Muscle layer of colon (tissue), 2 donors: ENCODE measurements at regions not wholly inside any gene's neighbourhood (a gene's known extent, or its start where the extent isn't known, plus 50 kb on each side); places are given as distances from the start of the nearest gene placed in this dataset.

Experiments used
- H3K27ac ChIP-seq: one replicate; pipeline ENCODE4 v1.7.0; 2013; ENCODE audit warnings: low read depth, mild to moderate bottlenecking, low read length, moderate library complexity
- H3K27me3 ChIP-seq, 2 donors: one replicate each; pipeline ENCODE4 v1.7.0; 2013; ENCODE audit warnings: low read length in 2 of 2, mild to moderate bottlenecking in 2 of 2; ENCODE audit not compliant: insufficient read depth in 2 of 2, control insufficient read depth in 1 of 2
- H3K36me3 ChIP-seq: one replicate; pipeline ENCODE4 v1.7.0; 2013; ENCODE audit warnings: mild to moderate bottlenecking, low read length; ENCODE audit not compliant: insufficient read depth
- H3K4me1 ChIP-seq: one replicate; pipeline ENCODE4 v1.7.0; 2013; ENCODE audit warnings: mild to moderate bottlenecking, low read length; ENCODE audit not compliant: insufficient read depth
- H3K4me3 ChIP-seq, 2 donors: one replicate each; pipeline ENCODE4 v1.7.0; 2013; ENCODE audit warnings: low read length in 2 of 2, low read depth in 1 of 2, mild to moderate bottlenecking in 1 of 2, moderate library complexity in 1 of 2
- H3K9ac ChIP-seq: one replicate; pipeline ENCODE4 v1.7.0; 2013; ENCODE audit warnings: low read length
- H3K9me3 ChIP-seq: one replicate; pipeline ENCODE4 v1.7.0; 2013; ENCODE audit warnings: mild to moderate bottlenecking, low read length
- donor health status: abdominal sarcoma.
- donor health status: Adenocarcinoma of cecum.

DNA sequence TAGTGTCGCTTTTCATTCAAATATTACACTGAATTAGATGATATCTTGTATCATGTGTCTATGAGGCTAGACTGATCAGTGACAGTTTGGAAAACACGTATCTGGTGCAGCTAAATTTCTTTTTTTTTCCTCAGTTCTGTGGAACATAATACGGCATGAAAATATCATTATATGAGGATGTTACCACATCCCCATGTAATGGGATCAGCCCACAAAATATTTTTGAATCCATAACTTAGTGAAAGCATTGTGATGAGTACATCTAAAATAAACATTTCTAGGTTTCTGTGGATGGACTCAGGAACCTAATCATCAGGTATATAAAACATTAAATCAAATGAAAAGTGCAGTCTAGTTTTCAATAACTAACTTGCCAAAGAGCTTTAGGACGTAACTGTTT is 356.3 kb downstream of the USP25 start:
- no peaks in the 10 kb centered on the region for H3K36me3 ChIP-seq
- no peaks in the 10 kb centered on the region for H3K27me3 ChIP-seq
- no peak overlapping the region for H3K4me3 ChIP-seq
- H3K9ac ChIP-seq, result no peak overlapping the region
- H3K27ac ChIP-seq, result no peak overlapping the region
- no peaks in the 10 kb centered on the region for H3K4me1 ChIP-seq
- H3K9me3 ChIP-seq, result no peaks in the 10 kb centered on the region

DNA sequence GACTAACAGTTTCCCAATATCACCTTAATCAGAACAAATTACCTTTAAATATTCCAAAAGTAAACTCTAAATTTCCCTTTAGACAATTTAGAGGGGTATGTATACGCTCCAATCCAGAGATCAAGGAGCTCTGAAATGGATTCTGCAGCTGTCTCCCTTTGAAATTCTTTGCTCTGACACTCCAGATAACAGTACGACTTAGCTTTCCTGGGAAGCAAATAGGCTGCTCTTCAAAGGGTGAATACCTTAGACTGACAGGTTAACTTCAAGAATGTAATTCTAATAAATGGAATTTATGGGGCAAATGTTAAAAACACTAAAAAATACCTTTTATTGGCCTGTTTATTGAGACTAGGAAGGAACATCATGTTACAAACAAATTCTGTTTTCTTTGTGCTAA is 357.2 kb downstream of the USP25 start:
- Histone ChIP-seq H3K4me3 (no peak overlapping the region), H3K27me3 (no peaks in the 10 kb centered on the region), H3K4me1 (no peaks in the 10 kb centered on the region), H3K36me3 (no peaks in the 10 kb centered on the region), H3K27ac (no peak overlapping the region), H3K9me3 (no peaks in the 10 kb centered on the region), H3K9ac (no peak overlapping the region)

DNA sequence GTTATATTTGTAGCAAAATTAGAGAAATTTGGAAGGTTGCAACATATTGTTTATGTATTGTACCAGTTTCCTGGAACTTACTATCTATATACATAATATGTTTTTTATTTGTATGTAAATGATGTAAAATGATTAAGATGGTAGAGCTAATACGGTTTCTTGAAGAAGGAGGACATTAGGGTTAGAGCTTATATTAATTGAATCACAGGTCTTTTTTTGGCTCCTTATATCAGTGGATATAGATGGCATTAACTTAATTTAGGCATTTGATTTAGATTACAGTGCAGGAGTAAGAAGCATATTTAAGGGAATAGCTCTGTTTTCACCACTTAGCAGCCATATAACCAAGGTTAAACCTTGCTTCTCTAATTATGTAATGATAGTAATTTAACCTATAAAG is 357.7 kb downstream of the USP25 start:
- Histone ChIP-seq H3K27ac (no peak overlapping the region), H3K9me3 (no peaks in the 10 kb centered on the region), H3K4me1 (no peaks in the 10 kb centered on the region), H3K36me3 (no peaks in the 10 kb centered on the region), H3K9ac (no peak overlapping the region), H3K4me3 (no peak overlapping the region), H3K27me3 (no peaks in the 10 kb centered on the region)

DNA sequence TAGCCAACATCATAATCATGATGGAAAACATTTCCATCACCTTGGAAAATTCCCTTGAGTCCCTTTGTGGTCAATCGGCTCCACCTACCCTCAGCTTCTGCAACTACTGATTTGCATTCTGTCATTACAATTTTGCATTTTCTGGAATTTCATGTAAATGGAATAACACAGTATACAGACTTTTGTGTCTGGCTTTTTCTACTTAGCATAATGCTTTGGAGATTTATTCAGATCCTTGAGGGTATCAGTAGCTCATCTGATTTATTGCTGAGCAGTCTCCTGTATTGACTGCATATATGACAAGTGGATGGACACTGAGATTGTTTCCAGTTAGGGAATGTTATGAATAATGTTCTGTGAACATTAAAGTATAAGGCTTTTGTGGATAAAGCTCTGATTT is 358.3 kb downstream of the USP25 start:
- H3K9ac ChIP-seq, result no peak overlapping the region
- no peaks in the 10 kb centered on the region for H3K27me3 ChIP-seq
- no peak overlapping the region for H3K4me3 ChIP-seq
- no peaks in the 10 kb centered on the region for H3K36me3 ChIP-seq
- H3K4me1 ChIP-seq, result no peaks in the 10 kb centered on the region
- H3K27ac ChIP-seq, result no peak overlapping the region
- no peaks in the 10 kb centered on the region for H3K9me3 ChIP-seq

DNA sequence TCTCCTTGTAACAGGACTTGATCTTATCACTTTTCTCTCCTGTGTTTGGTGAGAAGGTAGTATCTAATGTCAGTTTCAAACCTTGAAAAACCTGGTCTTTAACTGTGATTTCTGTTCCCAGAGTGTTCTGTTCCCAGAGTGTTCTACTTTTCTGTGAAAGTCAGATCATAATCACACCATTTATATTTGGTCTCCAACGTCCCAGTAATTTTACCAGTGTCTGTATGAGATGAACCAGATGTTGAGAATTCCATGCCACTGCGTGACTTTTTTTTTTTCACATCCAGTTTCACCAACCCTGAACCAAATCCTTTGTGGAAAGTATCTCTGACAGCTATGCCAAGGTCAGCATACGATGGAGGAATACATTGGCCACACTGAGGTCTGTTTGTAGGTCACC is 365.2 kb downstream of the USP25 start:
- Histone ChIP-seq H3K4me3 (no peak overlapping the region), H3K27ac (no peak overlapping the region), H3K36me3 (no peaks in the 10 kb centered on the region), H3K9ac (no peak overlapping the region), H3K4me1 (no peaks in the 10 kb centered on the region), H3K27me3 (no peaks in the 10 kb centered on the region), H3K9me3 (no peaks in the 10 kb centered on the region)

DNA sequence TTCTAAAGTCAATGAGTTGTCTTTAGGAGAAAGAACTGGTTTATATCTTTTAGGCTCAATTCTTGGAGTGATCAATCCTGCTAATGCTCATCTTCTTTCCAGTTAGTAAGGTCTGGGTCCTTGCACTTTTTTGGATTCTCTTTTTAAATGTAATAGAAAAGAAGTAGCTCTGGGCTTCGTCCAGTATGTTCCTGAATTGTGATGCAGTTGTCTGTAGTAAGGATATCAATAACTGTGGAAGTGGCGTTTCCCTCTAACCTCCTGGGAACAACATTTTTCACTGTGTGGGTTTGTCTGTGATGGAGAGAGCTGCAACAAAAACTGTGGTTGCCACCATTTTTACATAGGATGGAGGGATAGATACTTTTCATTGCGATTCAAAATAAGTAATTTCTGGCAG is 367.2 kb downstream of the USP25 start:
- no peak overlapping the region for H3K27ac ChIP-seq
- H3K4me3 ChIP-seq, result no peak overlapping the region
- no peaks in the 10 kb centered on the region for H3K36me3 ChIP-seq
- no peak overlapping the region for H3K9ac ChIP-seq
- no peaks in the 10 kb centered on the region for H3K4me1 ChIP-seq
- H3K9me3 ChIP-seq, result no peaks in the 10 kb centered on the region
- H3K27me3 ChIP-seq, result no peaks in the 10 kb centered on the region

DNA sequence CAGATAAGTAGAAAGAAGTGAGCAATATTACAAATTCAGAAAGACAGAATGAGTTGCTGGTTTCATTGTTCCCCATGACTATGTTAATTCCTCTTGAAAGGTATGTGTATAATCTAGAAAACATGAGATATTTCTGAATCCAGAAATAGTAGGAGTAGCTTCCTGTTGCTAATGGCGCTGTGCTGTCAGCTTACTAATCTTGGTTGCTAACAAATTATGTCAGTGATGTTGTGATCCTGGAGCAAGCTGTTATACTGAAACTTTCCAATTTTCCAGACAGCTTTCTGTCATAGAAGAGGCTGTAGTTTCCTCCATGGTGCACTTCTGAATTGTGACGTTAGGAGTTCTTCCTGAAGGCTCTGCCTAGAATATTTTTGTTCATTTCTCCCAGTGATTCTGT is 372.3 kb downstream of the USP25 start:
- Histone ChIP-seq H3K9ac (no peak overlapping the region), H3K27me3 (no peaks in the 10 kb centered on the region), H3K4me1 (no peaks in the 10 kb centered on the region), H3K4me3 (no peak overlapping the region), H3K36me3 (no peaks in the 10 kb centered on the region), H3K27ac (no peak overlapping the region), H3K9me3 (no peaks in the 10 kb centered on the region)

DNA sequence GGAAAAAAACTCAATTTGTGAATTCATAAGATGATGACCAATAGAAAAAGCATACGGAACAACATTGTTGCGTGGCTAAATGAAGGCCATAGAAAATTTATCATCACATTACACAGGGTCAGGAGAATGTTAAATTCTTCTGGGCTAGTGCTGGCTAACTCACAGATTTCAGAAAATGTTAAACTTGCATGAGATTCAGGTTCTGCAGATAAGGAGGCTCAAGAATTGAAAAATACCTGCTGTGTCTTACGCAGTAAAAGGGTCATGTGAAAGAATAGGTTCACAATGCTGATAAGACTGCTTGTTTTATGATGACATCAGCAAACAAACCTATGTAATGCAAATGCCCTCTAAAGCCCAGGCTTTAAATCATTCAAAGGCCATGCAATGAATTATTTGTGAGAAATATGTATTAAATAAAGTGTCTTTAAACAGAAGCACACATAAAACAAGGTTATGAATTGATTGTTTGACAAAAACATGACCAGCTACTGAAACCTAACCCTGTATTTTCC is 378.8 kb downstream of the USP25 start:
- no peaks in the 10 kb centered on the region for H3K27me3 ChIP-seq
- no peak overlapping the region for H3K27ac ChIP-seq
- no peak overlapping the region for H3K9ac ChIP-seq
- H3K4me3 ChIP-seq, result no peak overlapping the region
- H3K4me1 ChIP-seq, result no peaks in the 10 kb centered on the region
- no peaks in the 10 kb centered on the region for H3K36me3 ChIP-seq
- H3K9me3 ChIP-seq, result no peaks in the 10 kb centered on the region

DNA sequence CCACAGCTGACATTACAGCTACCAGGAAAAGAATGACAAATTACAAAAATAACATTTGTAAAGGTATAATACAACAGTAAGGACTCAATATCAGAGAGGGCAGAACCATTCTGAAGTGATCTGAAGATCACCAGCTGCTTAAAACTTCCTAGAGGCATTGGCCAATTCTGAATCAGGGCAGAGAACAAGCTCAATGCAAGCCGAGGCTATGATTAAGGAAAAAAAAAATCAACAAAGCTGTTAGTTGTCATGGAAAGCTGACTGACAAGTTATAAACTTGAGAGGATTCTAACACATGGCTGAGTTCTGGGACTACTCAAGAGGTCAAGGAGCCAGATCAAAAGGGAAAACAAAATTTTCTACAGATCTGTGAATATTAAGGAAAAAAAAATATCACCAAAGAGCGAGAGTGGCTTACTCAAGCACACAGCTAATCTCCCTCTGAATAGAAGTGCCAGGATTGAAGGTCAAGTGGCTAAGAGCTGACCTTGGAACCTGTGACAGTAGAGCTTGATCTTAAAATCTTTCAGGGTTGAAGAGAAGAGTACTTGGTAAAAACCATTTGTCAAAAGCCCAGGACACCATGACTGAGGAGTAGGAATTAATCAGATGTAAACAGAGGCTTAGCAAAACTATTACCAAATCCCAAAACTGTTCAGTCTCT is 383.4 kb downstream of the USP25 start:
- no peak overlapping the region for H3K4me3 ChIP-seq
- H3K4me1 ChIP-seq, result peaks cover 7% of the 10 kb centered on the region
- no peak overlapping the region for H3K9ac ChIP-seq
- H3K27me3 ChIP-seq, result no peaks in the 10 kb centered on the region
- no peaks in the 10 kb centered on the region for H3K9me3 ChIP-seq
- H3K27ac ChIP-seq, result no peak overlapping the region
- no peaks in the 10 kb centered on the region for H3K36me3 ChIP-seq

DNA sequence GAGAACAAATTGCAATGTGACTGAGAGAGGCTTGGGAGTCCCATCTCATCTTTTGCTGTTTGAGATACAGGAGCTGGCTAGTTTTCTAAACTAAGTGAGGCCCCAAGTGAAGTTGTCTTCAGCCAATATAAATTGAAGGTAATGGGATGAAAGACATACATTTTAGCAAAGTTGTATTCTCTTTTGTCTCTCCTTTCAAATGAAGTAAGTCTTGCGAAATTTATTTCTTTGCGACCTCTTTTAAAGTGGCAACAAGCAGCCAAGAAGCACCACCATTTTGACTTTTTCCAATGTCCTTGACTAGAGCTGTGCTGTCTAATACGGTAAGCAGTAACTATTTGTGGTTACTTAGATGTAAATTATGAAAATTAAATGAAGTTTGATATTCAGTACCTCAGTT is 385.7 kb downstream of the USP25 start:
- no peak overlapping the region for H3K4me3 ChIP-seq
- H3K36me3 ChIP-seq, result no peaks in the 10 kb centered on the region
- no peaks in the 10 kb centered on the region for H3K27me3 ChIP-seq
- H3K27ac ChIP-seq, result no peak overlapping the region
- peaks cover 12% of the 10 kb centered on the region for H3K4me1 ChIP-seq
- H3K9ac ChIP-seq, result no peak overlapping the region
- H3K9me3 ChIP-seq, result no peaks in the 10 kb centered on the region

DNA sequence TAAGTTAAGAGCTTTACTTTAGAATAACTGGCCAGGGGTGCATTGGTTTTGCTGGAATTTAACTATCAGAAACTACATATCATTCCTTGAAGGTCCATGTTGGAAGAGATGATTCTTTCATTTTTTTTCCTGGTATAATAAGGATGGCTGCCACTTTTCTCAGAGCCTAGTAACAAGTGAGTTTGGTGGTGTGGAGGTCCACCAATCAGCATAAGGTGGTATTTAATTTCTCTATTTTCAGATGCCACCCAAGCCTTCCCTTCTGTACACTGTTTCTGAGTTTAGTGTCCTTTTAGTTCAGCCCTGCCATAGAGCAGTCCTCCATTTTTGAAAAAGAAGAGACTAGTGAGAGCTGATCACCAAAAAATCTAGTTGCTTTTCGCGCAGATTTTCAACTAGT is 386.3 kb downstream of the USP25 start:
- H3K9ac ChIP-seq, result no peak overlapping the region
- no peak overlapping the region for H3K4me3 ChIP-seq
- no peaks in the 10 kb centered on the region for H3K9me3 ChIP-seq
- H3K4me1 ChIP-seq, result peaks cover 12% of the 10 kb centered on the region
- H3K27ac ChIP-seq, result no peak overlapping the region
- no peaks in the 10 kb centered on the region for H3K36me3 ChIP-seq
- no peaks in the 10 kb centered on the region for H3K27me3 ChIP-seq

DNA sequence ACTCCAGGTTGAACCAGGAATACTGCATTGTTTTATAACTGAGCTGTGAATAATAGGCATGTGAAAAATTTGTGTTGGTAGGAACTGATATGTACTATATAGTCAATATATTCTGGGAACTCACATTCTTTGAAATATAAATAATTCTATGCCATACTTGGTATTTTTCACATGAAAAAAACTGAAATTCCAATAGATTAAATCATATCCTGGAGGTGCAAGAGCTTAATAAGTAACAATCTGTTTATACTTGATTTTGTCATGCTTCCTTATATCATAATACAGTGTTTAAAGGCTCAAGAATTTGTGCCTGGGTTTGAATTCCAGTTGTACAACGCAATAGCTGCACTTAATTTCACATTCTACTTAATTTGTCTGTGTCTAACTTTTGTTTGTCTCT is 387.0 kb downstream of the USP25 start:
- H3K36me3 ChIP-seq, result no peaks in the 10 kb centered on the region
- no peaks in the 10 kb centered on the region for H3K9me3 ChIP-seq
- H3K9ac ChIP-seq, result no peak overlapping the region
- peaks cover 12% of the 10 kb centered on the region for H3K4me1 ChIP-seq
- H3K27ac ChIP-seq, result no peak overlapping the region
- H3K4me3 ChIP-seq, result no peak overlapping the region
- H3K27me3 ChIP-seq, result no peaks in the 10 kb centered on the region
